ENCODE measurements at regions not wholly inside any gene's neighbourhood (a gene's known extent, or its start where the extent isn't known, plus 50 kb on each side); places are given as distances from the start of the nearest gene placed in this dataset.

DNA sequence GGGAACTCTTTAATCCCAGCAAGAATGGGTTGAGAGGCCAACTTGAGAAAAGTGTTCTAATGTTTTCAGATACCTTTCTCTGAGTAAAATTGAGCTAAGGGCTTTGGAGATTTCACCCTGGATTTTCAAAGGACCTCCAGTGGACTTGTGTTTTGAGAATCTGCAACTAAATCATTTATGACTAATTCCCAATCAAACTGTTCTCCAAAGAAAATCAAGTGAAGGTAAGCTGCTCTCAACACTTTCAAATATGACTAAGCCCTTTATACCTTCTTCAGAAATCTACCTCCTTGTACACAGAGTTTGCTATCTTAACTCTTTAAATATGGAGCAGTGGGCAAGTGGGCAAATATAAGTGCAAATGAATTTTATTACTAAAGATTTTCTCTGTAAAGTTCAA is 392.9 kb downstream of the PDGFC start:
- DNase-seq: no peak
- Histone ChIP-seq H3K27me3 (replicated peaks) (no peaks in the 10 kb centered on the region), H3K36me3 (replicated peaks) (no peaks in the 10 kb centered on the region), H3K27ac (peak overlapping the region; percentile 35), H3K4me3 (ENCODE audit: low read depth, low read length) (no peak overlapping the region)
- in situ Hi-C loops (cut with HindIII; ENCODE audit: low pct_ligation_motif_present, low sequenced_read_pairs): no loop called here
- no peak for TF ChIP-seq CTCF (IDR thresholded peaks at IDR 0.05; ENCODE audit: low read depth, low read length, missing control alignments)

DNA sequence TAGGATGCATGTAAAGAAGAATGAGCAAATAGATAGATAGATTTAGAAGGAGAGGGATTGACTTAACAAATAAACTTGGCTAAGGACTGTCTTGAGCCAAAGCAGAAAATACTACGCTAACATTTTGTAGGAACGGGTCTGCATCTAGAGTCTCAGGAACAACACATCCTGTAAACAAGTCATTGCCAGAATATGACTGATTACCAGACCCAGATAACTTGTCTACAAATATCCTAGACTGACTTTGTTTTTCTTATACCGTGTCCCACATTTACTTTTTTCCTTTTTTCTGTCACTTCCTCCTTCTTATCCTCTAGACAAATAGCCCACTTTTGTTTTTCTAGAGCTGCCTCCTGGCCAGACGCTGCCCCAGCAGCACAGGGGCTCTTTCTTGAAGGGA is 393.6 kb downstream of the PDGFC start:
- Histone ChIP-seq H3K27me3 (replicated peaks) (no peaks in the 10 kb centered on the region), H3K36me3 (replicated peaks) (no peaks in the 10 kb centered on the region), H3K4me3 (ENCODE audit: low read depth, low read length) (no peak overlapping the region), H3K27ac (peak overlapping the region; percentile 35)
- in situ Hi-C loops (cut with HindIII; ENCODE audit: low pct_ligation_motif_present, low sequenced_read_pairs): no loop called here
- no peak for DNase-seq
- no peak for TF ChIP-seq CTCF (IDR thresholded peaks at IDR 0.05; ENCODE audit: low read depth, low read length, missing control alignments)

GRCh38 chr4:156576946-156577345 is 394.7 kb downstream of the PDGFC start:
- H3K36me3 ChIP-seq (replicated peaks): no peaks in the 10 kb centered on the region

DNA sequence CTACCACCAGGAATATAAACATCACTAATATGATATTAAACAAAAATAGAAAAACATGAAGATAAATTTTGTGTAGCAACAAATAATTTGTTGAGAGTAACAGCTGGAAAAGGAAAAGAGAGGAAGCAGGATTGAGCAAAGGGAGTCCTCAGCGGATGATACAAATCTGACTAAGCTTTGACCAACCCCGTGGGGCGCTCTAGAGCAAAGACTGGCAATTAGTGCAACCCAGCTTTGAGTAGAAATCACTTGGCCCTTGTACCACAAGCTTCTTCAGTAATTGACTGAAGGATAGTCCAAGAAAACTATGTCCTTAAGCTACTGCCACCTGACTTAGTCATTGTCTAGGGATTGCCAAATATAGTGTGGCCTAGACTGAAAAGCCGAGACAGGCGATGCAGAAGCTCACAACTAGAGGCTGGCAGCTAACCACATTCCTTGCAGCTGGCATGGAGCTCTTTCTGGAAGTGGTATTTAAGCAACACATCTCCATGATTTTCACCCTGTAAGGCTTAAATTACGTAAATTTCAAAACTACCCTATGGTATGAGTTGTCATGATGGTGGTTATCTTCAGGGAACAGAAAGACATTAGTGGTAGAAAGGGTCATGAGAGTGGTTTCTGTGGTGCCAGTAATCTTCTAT is 396.0 kb downstream of the PDGFC start:
- Histone ChIP-seq H3K4me3 (ENCODE audit: low read depth, low read length) (no peak overlapping the region), H3K36me3 (replicated peaks) (no peaks in the 10 kb centered on the region), H3K27ac (no peak overlapping the region), H3K27me3 (replicated peaks) (no peaks in the 10 kb centered on the region)
- DNase-seq: no peak
- in situ Hi-C loops (cut with HindIII; ENCODE audit: low pct_ligation_motif_present, low sequenced_read_pairs): no loop called here
- TF ChIP-seq CTCF (IDR thresholded peaks at IDR 0.05; ENCODE audit: low read depth, low read length, missing control alignments): peak; percentile 30

More at GRCh38 chr4:156576946-156577345, 394.7 kb downstream of the PDGFC start:
- no peak for TF ChIP-seq CTCF (IDR thresholded peaks at IDR 0.05; ENCODE audit: low read depth, low read length, missing control alignments)
- DNase-seq: no peak
- in situ Hi-C loops (cut with HindIII; ENCODE audit: low pct_ligation_motif_present, low sequenced_read_pairs): no loop called here
- H3K4me3 ChIP-seq (ENCODE audit: low read depth, low read length): no peak overlapping the region
- no peaks in the 10 kb centered on the region for H3K27me3 ChIP-seq (replicated peaks)
- no peak overlapping the region for H3K27ac ChIP-seq

DNA sequence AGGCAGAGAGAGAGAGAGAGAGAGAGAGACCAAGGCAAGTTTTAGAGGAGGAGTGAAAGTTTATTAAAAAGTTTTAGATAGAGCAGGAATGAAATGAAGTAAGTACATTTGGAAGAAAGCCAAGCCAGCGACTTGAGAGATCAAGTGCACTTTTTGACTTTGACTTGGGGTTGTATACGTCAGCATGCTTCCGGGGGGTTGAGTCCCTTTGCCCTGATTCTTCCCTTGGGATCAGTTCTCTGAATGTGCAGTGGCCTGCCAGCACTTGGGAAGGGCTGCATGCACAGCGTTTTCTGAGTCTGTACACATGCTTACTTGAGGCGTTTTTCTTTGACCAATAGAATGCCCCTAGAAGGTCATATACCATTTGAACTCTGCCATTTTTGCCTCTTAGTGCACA is 400.5 kb downstream of the PDGFC start:
- no peak for TF ChIP-seq CTCF (IDR thresholded peaks at IDR 0.05; ENCODE audit: low read depth, low read length, missing control alignments)
- Histone ChIP-seq H3K4me3 (ENCODE audit: low read depth, low read length) (no peak overlapping the region), H3K27ac (no peak overlapping the region), H3K27me3 (replicated peaks) (no peaks in the 10 kb centered on the region), H3K36me3 (replicated peaks) (no peaks in the 10 kb centered on the region)
- DNase-seq: no peak
- in situ Hi-C loops (cut with HindIII; ENCODE audit: low pct_ligation_motif_present, low sequenced_read_pairs): no loop called here

GRCh38 chr4:156569535-156569934 is 402.1 kb downstream of the PDGFC start:
- Histone ChIP-seq H3K27ac (no peak overlapping the region), H3K27me3 (replicated peaks) (no peaks in the 10 kb centered on the region), H3K4me3 (ENCODE audit: low read depth, low read length) (no peak overlapping the region), H3K36me3 (replicated peaks) (no peaks in the 10 kb centered on the region)
- no peak for DNase-seq
- no peak for TF ChIP-seq CTCF (IDR thresholded peaks at IDR 0.05; ENCODE audit: low read depth, low read length, missing control alignments)
- in situ Hi-C loops (cut with HindIII; ENCODE audit: low pct_ligation_motif_present, low sequenced_read_pairs): no loop called here

Data from brain microvascular endothelial cell (primary cell).